SKM-1 treated with dmso at 0.1 percent for 144 hours (cell line): ENCODE measurements at regions not wholly inside any gene's neighbourhood (a gene's known extent, or its start where the extent isn't known, plus 50 kb on each side); places are given as distances from the start of the nearest gene placed in this dataset.

Source experiments
- DNase-seq: peaks from one replicate; lab custom pipeline; 2025; ENCODE audit not compliant: unreplicated experiment; lab: John Stamatoyannopoulos, UW

GRCh38 chr5:103498800-103499551, 63.6 kb downstream of the NUDT12 start:
- no peak for DNase-seq

- no peak for DNase-seq
Observed at GRCh38 chr5:103498211-103498610, 64.4 kb downstream of the NUDT12 start.

GRCh38 chr5:103497781-103498180, 64.8 kb downstream of the NUDT12 start:
- DNase-seq, result no peak

- DNase-seq, result no peak
Observed at GRCh38 chr5:103490030-103490739, 72.4 kb downstream of the NUDT12 start.

GRCh38 chr5:103489307-103489706, 73.3 kb downstream of the NUDT12 start:
- no peak for DNase-seq

- no peak for DNase-seq
Observed at GRCh38 chr5:103487822-103488493, 74.6 kb downstream of the NUDT12 start.

- no peak for DNase-seq
Observed at GRCh38 chr5:103487218-103487617, 75.4 kb downstream of the NUDT12 start.

GRCh38 chr5:103486739-103487138, 75.8 kb downstream of the NUDT12 start:
- DNase-seq, result no peak

GRCh38 chr5:103480246-103480645, 82.3 kb downstream of the NUDT12 start:
- DNase-seq, result no peak

GRCh38 chr5:103477678-103478077, 84.9 kb downstream of the NUDT12 start:
- no peak for DNase-seq

- no peak for DNase-seq
Observed at GRCh38 chr5:103476811-103477210, 85.8 kb downstream of the NUDT12 start.

- peak; percentile 21 for DNase-seq
Observed at GRCh38 chr5:103475629-103476240, 86.9 kb downstream of the NUDT12 start.

GRCh38 chr5:103474677-103475076, 87.9 kb downstream of the NUDT12 start:
- DNase-seq, result no peak

- peak; percentile 40 for DNase-seq
Observed at GRCh38 chr5:103473725-103474124, 88.9 kb downstream of the NUDT12 start.

- DNase-seq, result no peak
Observed at GRCh38 chr5:103472830-103473229, 89.8 kb downstream of the NUDT12 start.

GRCh38 chr5:103472265-103472664, 90.3 kb downstream of the NUDT12 start:
- DNase-seq, result no peak

- DNase-seq, result no peak
Observed at GRCh38 chr5:103469288-103470040, 93.1 kb downstream of the NUDT12 start.

GRCh38 chr5:103467831-103468230, 94.8 kb downstream of the NUDT12 start:
- DNase-seq, result no peak

- DNase-seq, result no peak
Observed at GRCh38 chr5:103466495-103466894, 96.1 kb downstream of the NUDT12 start.

GRCh38 chr5:103465891-103466290, 96.7 kb downstream of the NUDT12 start:
- no peak for DNase-seq
